HCT116 (cell line): ENCODE measurements at regions not wholly inside any gene's neighbourhood (a gene's known extent, or its start where the extent isn't known, plus 50 kb on each side); places are given as distances from the start of the nearest gene placed in this dataset.

Experiments used
- ATAC-seq: fragments of 200-7000 bp; cut with Tn5 transposase; 2 replicates; pipeline ENCODE4 v1.9.1; 2020; ENCODE audit warnings: mild to moderate bottlenecking, moderate library complexity
- BruUV-seq: library from RNA; stranded (reverse); fragments of 400-500 nt; replicated peaks from 2 replicates; lab custom pipeline; 2021; lab: Mats Ljungman, UMichigan
- CTCF ChIA-PET: fragments of 300-600 bp; sonication (Branson Sonifier 250); formaldehyde crosslinking; loops from one replicate; lab custom pipeline; 2021; ENCODE audit warnings: antibody characterized with exemption; lab: Charles Lee
- POLR2A ChIA-PET: fragments of 300-600, 350-600 bp; sonication (Branson Sonifier 250); formaldehyde crosslinking; loops from one replicate; lab custom pipeline; 2021; ENCODE audit warnings: antibody characterized with exemption; lab: Charles Lee
- RAD21 ChIA-PET, 2 experiments: fragments of 300-600 bp; sonication (Branson Sonifier 250); formaldehyde crosslinking; loops; one replicate each; lab custom pipeline; 2023; ENCODE audit warnings: low total read pairs in 2 of 2; ENCODE audit not compliant: uncharacterized antibody in 2 of 2, unreplicated experiment in 2 of 2, low non-redundant PET in 1 of 2; lab: Charles Lee
- DNase-seq: peaks from one replicate; pipeline ENCODE4 v3.0.0-alpha.2; 2010; ENCODE audit warnings: low read depth, low spot score
- H2AFZ ChIP-seq: fragments of 200-600 bp; shearing (Covaris generic), sonication (generic); 2 replicates; pipeline ENCODE4 v1.6.1; 2017; ENCODE audit warnings: low read depth, mixed run types, mixed read lengths, antibody characterized with exemption, low read length; ENCODE audit not compliant: poor library complexity, severe bottlenecking
- H3K27ac ChIP-seq: 2 replicates; pipeline ENCODE4 v1.5.1; 2012; ENCODE audit warnings: low read depth, low read length
- H3K27me3 ChIP-seq: fragments of 200-600 bp; sonication (generic); 2 replicates; pipeline ENCODE4 v1.6.1; 2016; ENCODE audit warnings: mixed run types, low read length, mixed read lengths; ENCODE audit not compliant: insufficient read depth
- H3K36me3 ChIP-seq, 2 experiments: fragments of 200-500 bp in 1 of 2; fragments of 200-600 bp in 1 of 2; sonication (Bioruptor generic) in 1 of 2; sonication (generic) in 1 of 2; 2 replicates each; pipeline versions ENCODE4 v1.5.1 to v1.6.1; 2014 to 2016; ENCODE audit warnings: low read length in 2 of 2, inconsistent platforms in 1 of 2, mixed read lengths in 1 of 2, mixed run types in 1 of 2; ENCODE audit not compliant: insufficient read depth in 2 of 2, control insufficient read depth in 1 of 2
- H3K4me1 ChIP-seq, 2 experiments: fragments of 200-600 bp in 1 of 2; sonication (generic) in 1 of 2; 2 replicates each; pipeline versions ENCODE4 v1.5.1 to v1.6.1; 2012 to 2017; ENCODE audit warnings: low read length in 2 of 2, inconsistent platforms in 1 of 2, mild to moderate bottlenecking in 1 of 2, mixed read lengths in 1 of 2, mixed run types in 1 of 2, moderate library complexity in 1 of 2; ENCODE audit not compliant: insufficient read depth in 2 of 2, control insufficient read depth in 1 of 2
- H3K4me2 ChIP-seq: fragments of 200-600 bp; sonication (generic); 2 replicates; pipeline ENCODE4 v1.6.1; 2017; ENCODE audit warnings: mixed run types, low read length, mixed read lengths
- H3K4me3 ChIP-seq, 2 experiments: fragments of 200-600 bp in 1 of 2; sonication (generic) in 1 of 2; replicated peaks in 1 of 2; 2 replicates each; pipeline ENCODE4 v1.5.1; 2011 to 2016; ENCODE audit warnings: low read length in 2 of 2, control low read depth in 1 of 2, low read depth in 1 of 2, mild to moderate bottlenecking in 1 of 2, mixed read lengths in 1 of 2, mixed run types in 1 of 2
- H3K79me2 ChIP-seq: fragments of 200-600 bp; sonication (generic); 2 replicates; pipeline ENCODE4 v1.6.1; 2017; ENCODE audit warnings: mild to moderate bottlenecking, mixed run types, low read length, moderate library complexity, mixed read lengths; ENCODE audit not compliant: insufficient read depth
- H3K9ac ChIP-seq: fragments of 200-600 bp; sonication (generic); 2 replicates; pipeline ENCODE4 v1.6.1; 2016; ENCODE audit warnings: low read length, mixed read lengths
- H3K9me2 ChIP-seq: fragments of 200-600 bp; sonication (generic), shearing (Covaris generic); 2 replicates; pipeline ENCODE4 v1.6.1; 2017; ENCODE audit warnings: mixed run types, mild to moderate bottlenecking, moderate library complexity; ENCODE audit not compliant: insufficient read depth
- H3K9me3 ChIP-seq, 2 experiments: fragments of 200-500 bp in 1 of 2; fragments of 200-600 bp in 1 of 2; sonication (Bioruptor generic) in 1 of 2; sonication (generic) in 1 of 2; 2 replicates each; pipeline ENCODE4 v1.6.1; 2014 to 2017; ENCODE audit warnings: low read length in 2 of 2, mixed read lengths in 2 of 2, inconsistent platforms in 1 of 2, low read depth in 1 of 2, mild to moderate bottlenecking in 1 of 2, mixed run types in 1 of 2, moderate library complexity in 1 of 2; ENCODE audit not compliant: control insufficient read depth in 1 of 2, insufficient read depth in 1 of 2
- H4K20me1 ChIP-seq: fragments of 200-600 bp; sonication (generic), shearing (Covaris generic); 2 replicates; pipeline ENCODE4 v1.6.1; 2017; ENCODE audit warnings: mixed run types, mild to moderate bottlenecking, moderate library complexity; ENCODE audit not compliant: insufficient read depth
- CBX3 ChIP-seq: IDR thresholded peaks from 2 replicates; pipeline ENCODE4 v1.6.1; 2012; ENCODE audit warnings: low read depth
- CEBPB ChIP-seq: IDR thresholded peaks from 2 replicates; pipeline ENCODE4 v1.6.1; 2012; ENCODE audit warnings: low read depth
- CTCF ChIP-seq, 3 experiments: fragments of 200-600 bp in 1 of 3; sonication (generic) in 1 of 3; IDR thresholded peaks in 2 of 3; conservative IDR thresholded peaks in 1 of 3; 2 replicates each; pipeline ENCODE4 v1.5.1; 2012 to 2017; ENCODE audit warnings: low read depth in 2 of 3, low read length in 2 of 3, antibody characterized with exemption in 1 of 3, borderline replicate concordance in 1 of 3, control low read depth in 1 of 3, mild to moderate bottlenecking in 1 of 3, mixed read lengths in 1 of 3, mixed run types in 1 of 3, moderate library complexity in 1 of 3; ENCODE audit not compliant: insufficient read depth in 1 of 3
- EZH2 ChIP-seq: fragments of 200-600 bp; sonication (generic); IDR thresholded peaks from 2 replicates; pipeline ENCODE4 v1.6.1; 2017; ENCODE audit warnings: antibody characterized with exemption, mixed run types
- JUND ChIP-seq: IDR thresholded peaks from 2 replicates; pipeline ENCODE4 v1.6.1; 2012
- MAX ChIP-seq: IDR thresholded peaks from 2 replicates; pipeline ENCODE4 v1.6.1; 2012
- POLR2AphosphoS5 ChIP-seq: IDR thresholded peaks from 2 replicates; pipeline ENCODE4 v1.6.1; 2011; ENCODE audit warnings: mild to moderate bottlenecking, low read depth, low read length, moderate library complexity
- RAD21 ChIP-seq: IDR thresholded peaks from 2 replicates; pipeline ENCODE4 v1.6.1; 2012; ENCODE audit warnings: low read depth, mild to moderate bottlenecking
- REST ChIP-seq: IDR thresholded peaks from 2 replicates; pipeline ENCODE4 v1.6.1; 2012; ENCODE audit warnings: low read depth
- SRF ChIP-seq: IDR thresholded peaks from 2 replicates; pipeline ENCODE4 v1.6.1; 2012; ENCODE audit warnings: low read depth
- YY1 ChIP-seq: IDR thresholded peaks from 2 replicates; pipeline ENCODE4 v1.6.1; 2011; ENCODE audit warnings: low read length, low read depth, moderate library complexity, mild to moderate bottlenecking; ENCODE audit not compliant: insufficient replicate concordance; ENCODE audit errors: extremely low read depth
- ZBTB33 ChIP-seq: IDR thresholded peaks from 2 replicates; pipeline ENCODE4 v1.6.1; 2011; ENCODE audit warnings: mild to moderate bottlenecking, low read length, moderate library complexity; ENCODE audit not compliant: insufficient replicate concordance; ENCODE audit errors: extremely low read depth
- ZNF274 ChIP-seq: fragments of 200-500 bp; sonication (Bioruptor generic); IDR thresholded peaks from 2 replicates; pipeline ENCODE4 v1.6.1; 2014; ENCODE audit warnings: mild to moderate bottlenecking, low read depth, low read length, inconsistent platforms
- intact Hi-C: fragments of 100-400 bp; cut with micrococcal nuclease; formaldehyde crosslinking; loops from 2 replicates; pipeline ENCODE4 v1.10.0; 2022

GRCh38 chr13:67696775-67697174 lies 466.6 kb upstream of the PCDH9 start:
- no peak overlapping the region for H3K9ac ChIP-seq
- DNase-seq (no peak), ATAC-seq (no peak)
- TF ChIP-seq ZBTB33 = no peak
- TF ChIP-seq YY1 = no peak
- no peak for TF ChIP-seq CTCF (IDR thresholded peaks at IDR 0.05 in 2 of 3, conservative IDR thresholded peaks at IDR 0.05 in 1 of 3; ENCODE audit: borderline replicate concordance in 1 of 3, insufficient read depth in 1 of 3, low read depth in 2 of 3, low read length in 2 of 3)
- H3K9me2 ChIP-seq = no peaks in the 10 kb centered on the region
- CTCF ChIA-PET = no interaction called here
- intact Hi-C loops = no loop called here
- POLR2A ChIA-PET = no interaction called here
- H3K27me3 ChIP-seq = no peaks in the 10 kb centered on the region
- no peaks in the 10 kb centered on the region for H3K9me3 ChIP-seq
- no peaks in the 10 kb centered on the region for H3K36me3 ChIP-seq
- H3K27ac ChIP-seq = no peak overlapping the region
- no peak overlapping the region for H3K4me3 ChIP-seq
- no peaks in the 10 kb centered on the region for H3K4me1 ChIP-seq
- H4K20me1 ChIP-seq = no peaks in the 10 kb centered on the region; the same call in 1 of the 2 replicates
- H2AFZ ChIP-seq = no peak overlapping the region
- RAD21 ChIA-PET = no interaction called here
- H3K79me2 ChIP-seq = no peaks in the 10 kb centered on the region
- no peak overlapping the region for H3K4me2 ChIP-seq
- no TSS peak for BruUV-seq

GRCh38 chr13:67664502-67664901 lies 434.4 kb upstream of the PCDH9 start:
- Histone ChIP-seq H2AFZ (no peak overlapping the region), H3K27ac (no peak overlapping the region), H3K9ac (no peak overlapping the region), H3K4me2 (no peak overlapping the region), H3K9me2 (no peaks in the 10 kb centered on the region), H3K4me3 (no peak overlapping the region), H3K36me3 (no peaks in the 10 kb centered on the region), H3K79me2 (no peaks in the 10 kb centered on the region), H3K27me3 (no peaks in the 10 kb centered on the region), H3K9me3 (no peaks in the 10 kb centered on the region), H3K4me1 (no peaks in the 10 kb centered on the region), H4K20me1 (no peaks in the 10 kb centered on the region)
- intact Hi-C loops = loop anchor here (10.0 kb wide), 1 partner anchor 60 kb away; no protein-coding TSS in a partner anchor
- RAD21 ChIA-PET = no interaction called here
- BruUV-seq = no TSS peak
- ATAC-seq (no peak), DNase-seq (no peak)
- POLR2A ChIA-PET = no interaction called here
- CTCF ChIA-PET = no interaction called here
- TF ChIP-seq EZH2 (no peak), CBX3 (no peak), MAX (no peak), YY1 (no peak), ZNF274 (no peak), CEBPB (no peak), REST (no peak), SRF (no peak), JUND (no peak), POLR2AphosphoS5 (no peak), RAD21 (no peak)
